ENCODE measurements at regions not wholly inside any gene's neighbourhood (a gene's known extent, or its start where the extent isn't known, plus 50 kb on each side); places are given as distances from the start of the nearest gene placed in this dataset.

DNA sequence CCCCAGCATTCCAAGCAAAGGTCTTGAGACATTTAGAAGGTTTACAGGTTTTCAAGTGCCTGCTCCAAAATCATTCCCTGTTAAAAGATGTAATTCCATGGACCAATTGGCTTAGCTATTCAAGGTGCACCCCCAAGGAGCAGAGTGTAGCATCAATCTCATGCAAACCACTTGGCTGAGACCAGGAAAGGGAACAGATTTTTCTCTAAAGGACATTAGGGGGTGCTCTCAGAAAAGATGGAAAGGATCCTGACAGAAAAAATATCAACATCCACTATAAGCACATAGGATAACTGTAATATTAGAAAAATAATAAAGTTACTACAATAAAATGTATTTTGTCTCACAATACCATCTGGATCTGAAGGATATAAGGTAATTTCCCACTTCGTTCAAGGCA, 328.0 kb upstream of the CDIN1 start:
- H3K9me3 Mint-ChIP-seq: no peaks in the 10 kb centered on the region

GRCh38 chr15:36252146-36252711, 327.2 kb upstream of the CDIN1 start:
- Histone ChIP-seq H3K4me2 (no peak overlapping the region), H3F3A (ENCODE audit: low read depth) (peaks cover 5% of the 10 kb centered on the region), H3K9ac (no peak overlapping the region), H2AFZ (replicated peaks) (no peak overlapping the region), H3K4me3 (no peak overlapping the region), H3K4me1 (peaks cover 8% of the 10 kb centered on the region), H3K9me3 (ENCODE audit: low read depth) (no peaks in the 10 kb centered on the region), H3K36me3 (no peaks in the 10 kb centered on the region), H3K79me2 (ENCODE audit: low read depth) (no peaks in the 10 kb centered on the region), H3K27ac (no peak overlapping the region), H3K27me3 (peaks cover 20% of the 10 kb centered on the region), H4K20me1 (ENCODE audit: low read depth) (peaks cover 6% of the 10 kb centered on the region)
- Mint-ChIP-seq H3K4me1 (peaks cover 10% of the 10 kb centered on the region), H3K36me3 (no peaks in the 10 kb centered on the region), H3K27me3 (ENCODE audit: insufficient read depth, low read depth) (no peaks in the 10 kb centered on the region), H3K4me3 (no peak overlapping the region), H3K9me3 (no peaks in the 10 kb centered on the region), H3K27ac (no peak overlapping the region)
- TF ChIP-seq EZH2phosphoT487 (IDR thresholded peaks at IDR 0.05) (no peak), EZH2 (IDR thresholded peaks at IDR 0.05) (no peak)
- TF ChIP-seq, protein P1, sequence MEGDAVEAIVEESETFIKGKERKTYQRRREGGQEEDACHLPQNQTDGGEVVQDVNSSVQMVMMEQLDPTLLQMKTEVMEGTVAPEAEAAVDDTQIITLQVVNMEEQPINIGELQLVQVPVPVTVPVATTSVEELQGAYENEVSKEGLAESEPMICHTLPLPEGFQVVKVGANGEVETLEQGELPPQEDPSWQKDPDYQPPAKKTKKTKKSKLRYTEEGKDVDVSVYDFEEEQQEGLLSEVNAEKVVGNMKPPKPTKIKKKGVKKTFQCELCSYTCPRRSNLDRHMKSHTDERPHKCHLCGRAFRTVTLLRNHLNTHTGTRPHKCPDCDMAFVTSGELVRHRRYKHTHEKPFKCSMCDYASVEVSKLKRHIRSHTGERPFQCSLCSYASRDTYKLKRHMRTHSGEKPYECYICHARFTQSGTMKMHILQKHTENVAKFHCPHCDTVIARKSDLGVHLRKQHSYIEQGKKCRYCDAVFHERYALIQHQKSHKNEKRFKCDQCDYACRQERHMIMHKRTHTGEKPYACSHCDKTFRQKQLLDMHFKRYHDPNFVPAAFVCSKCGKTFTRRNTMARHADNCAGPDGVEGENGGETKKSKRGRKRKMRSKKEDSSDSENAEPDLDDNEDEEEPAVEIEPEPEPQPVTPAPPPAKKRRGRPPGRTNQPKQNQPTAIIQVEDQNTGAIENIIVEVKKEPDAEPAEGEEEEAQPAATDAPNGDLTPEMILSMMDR (IDR thresholded peaks at IDR 0.05): no peak
- DNase-seq (ENCODE audit: low spot score): no peak

More for the DNA sequence above, 328.0 kb upstream of the CDIN1 start:
- Histone ChIP-seq H3K4me1 (peaks cover 6% of the 10 kb centered on the region), H3F3A (ENCODE audit: low read depth) (peaks cover 5% of the 10 kb centered on the region), H3K36me3 (no peaks in the 10 kb centered on the region), H3K9ac (no peak overlapping the region), H2AFZ (replicated peaks) (no peak overlapping the region), H3K4me3 (no peak overlapping the region), H3K27ac (no peak overlapping the region), H3K27me3 (peaks cover 20% of the 10 kb centered on the region), H3K79me2 (ENCODE audit: low read depth) (no peaks in the 10 kb centered on the region), H3K4me2 (no peak overlapping the region), H3K9me3 (ENCODE audit: low read depth) (no peaks in the 10 kb centered on the region), H4K20me1 (ENCODE audit: low read depth) (peaks cover 4% of the 10 kb centered on the region)
- H3K4me1 Mint-ChIP-seq: peaks cover 7% of the 10 kb centered on the region
- H3K4me3 Mint-ChIP-seq: no peak overlapping the region
- no peak for TF ChIP-seq EZH2 (IDR thresholded peaks at IDR 0.05)
- no peak for TF ChIP-seq EZH2phosphoT487 (IDR thresholded peaks at IDR 0.05)
- TF ChIP-seq, protein P1 (IDR thresholded peaks at IDR 0.05): no peak
- no peaks in the 10 kb centered on the region for H3K36me3 Mint-ChIP-seq
- DNase-seq (ENCODE audit: low spot score): no peak
- H3K27me3 Mint-ChIP-seq (ENCODE audit: insufficient read depth, low read depth): no peaks in the 10 kb centered on the region
- no peak overlapping the region for H3K27ac Mint-ChIP-seq

DNA sequence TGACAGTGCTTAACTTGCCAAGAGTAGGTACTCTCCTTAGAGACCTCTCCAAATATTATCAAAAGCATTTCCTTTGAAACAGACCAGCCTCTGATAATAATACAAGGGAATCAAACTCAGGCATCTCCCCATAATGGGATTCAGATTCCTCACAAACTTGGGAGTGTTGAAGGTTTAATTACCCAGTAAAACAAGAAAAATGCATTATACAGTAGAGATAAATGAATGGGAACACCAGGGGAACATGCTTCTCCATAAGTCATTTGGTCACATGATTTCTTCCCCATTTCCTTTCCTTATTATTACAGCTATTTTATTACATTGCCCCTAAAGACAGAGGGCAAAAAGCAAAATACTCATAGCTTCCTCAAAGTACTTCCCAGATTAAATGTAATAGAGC, 325.0 kb upstream of the CDIN1 start:
- Histone ChIP-seq H3K9ac (no peak overlapping the region), H3K27me3 (peaks cover 23% of the 10 kb centered on the region), H3K4me1 (peaks cover 8% of the 10 kb centered on the region), H3K36me3 (no peaks in the 10 kb centered on the region), H3K4me2 (no peak overlapping the region), H3F3A (ENCODE audit: low read depth) (peaks cover 5% of the 10 kb centered on the region), H3K79me2 (ENCODE audit: low read depth) (no peaks in the 10 kb centered on the region), H3K4me3 (no peak overlapping the region), H4K20me1 (ENCODE audit: low read depth) (peaks cover 6% of the 10 kb centered on the region), H2AFZ (replicated peaks) (no peak overlapping the region), H3K9me3 (ENCODE audit: low read depth) (no peaks in the 10 kb centered on the region), H3K27ac (no peak overlapping the region)
- no peak for DNase-seq (ENCODE audit: low spot score)
- Mint-ChIP-seq H3K4me3 (no peak overlapping the region), H3K9me3 (peaks cover 4% of the 10 kb centered on the region), H3K27me3 (ENCODE audit: insufficient read depth, low read depth) (peaks cover 3% of the 10 kb centered on the region), H3K36me3 (no peaks in the 10 kb centered on the region), H3K4me1 (peaks cover 10% of the 10 kb centered on the region), H3K27ac (no peak overlapping the region)
- TF ChIP-seq EZH2phosphoT487 (IDR thresholded peaks at IDR 0.05) (no peak), EZH2 (IDR thresholded peaks at IDR 0.05) (no peak)
- TF ChIP-seq, protein P1 (IDR thresholded peaks at IDR 0.05): no peak

Data from neural progenitor cell (in vitro differentiated cells).